Panc1 (cell line): ENCODE measurements at regions not wholly inside any gene's neighbourhood (a gene's known extent, or its start where the extent isn't known, plus 50 kb on each side); places are given as distances from the start of the nearest gene placed in this dataset.

ENCODE experiments used
- SIN3A ChIP-seq: IDR thresholded peaks from 2 replicates; pipeline ENCODE4 v1.6.1; 2012; ENCODE audit warnings: low read depth, mild to moderate bottlenecking, low read length, moderate library complexity, borderline replicate concordance; ENCODE audit not compliant: insufficient read depth
- TF ChIP-seq, protein P1 (sequence below): fragments of 450-650 bp; IDR thresholded peaks from 2 replicates; pipeline ENCODE4 v1.5.1; 2017; ENCODE audit warnings: mild to moderate bottlenecking

DNA sequence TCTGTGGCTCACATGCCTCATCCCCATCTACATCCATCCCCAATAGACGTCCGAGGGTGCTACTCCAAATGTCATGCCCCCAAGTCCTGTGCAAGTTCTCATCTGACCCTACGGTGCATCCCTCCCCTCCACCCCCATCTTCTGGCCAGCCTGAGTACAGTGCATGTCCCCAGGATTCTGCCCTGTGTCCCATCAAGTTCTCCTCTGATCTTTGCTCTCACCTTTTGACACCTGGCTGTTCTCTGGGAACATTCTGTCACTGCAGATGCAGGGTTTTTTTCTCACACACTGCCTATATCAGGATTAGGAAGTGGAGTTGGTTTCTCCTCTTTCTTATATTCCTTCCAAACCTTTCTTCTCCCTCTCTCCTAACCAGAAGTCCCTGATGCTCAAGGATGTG, 377.2 kb downstream of the GADD45G start:
- TF ChIP-seq, protein P1, sequence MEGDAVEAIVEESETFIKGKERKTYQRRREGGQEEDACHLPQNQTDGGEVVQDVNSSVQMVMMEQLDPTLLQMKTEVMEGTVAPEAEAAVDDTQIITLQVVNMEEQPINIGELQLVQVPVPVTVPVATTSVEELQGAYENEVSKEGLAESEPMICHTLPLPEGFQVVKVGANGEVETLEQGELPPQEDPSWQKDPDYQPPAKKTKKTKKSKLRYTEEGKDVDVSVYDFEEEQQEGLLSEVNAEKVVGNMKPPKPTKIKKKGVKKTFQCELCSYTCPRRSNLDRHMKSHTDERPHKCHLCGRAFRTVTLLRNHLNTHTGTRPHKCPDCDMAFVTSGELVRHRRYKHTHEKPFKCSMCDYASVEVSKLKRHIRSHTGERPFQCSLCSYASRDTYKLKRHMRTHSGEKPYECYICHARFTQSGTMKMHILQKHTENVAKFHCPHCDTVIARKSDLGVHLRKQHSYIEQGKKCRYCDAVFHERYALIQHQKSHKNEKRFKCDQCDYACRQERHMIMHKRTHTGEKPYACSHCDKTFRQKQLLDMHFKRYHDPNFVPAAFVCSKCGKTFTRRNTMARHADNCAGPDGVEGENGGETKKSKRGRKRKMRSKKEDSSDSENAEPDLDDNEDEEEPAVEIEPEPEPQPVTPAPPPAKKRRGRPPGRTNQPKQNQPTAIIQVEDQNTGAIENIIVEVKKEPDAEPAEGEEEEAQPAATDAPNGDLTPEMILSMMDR, result no peak
- TF ChIP-seq SIN3A, result no peak
